Endothelial cell of umbilical vein (primary cell): ENCODE measurements at regions not wholly inside any gene's neighbourhood (a gene's known extent, or its start where the extent isn't known, plus 50 kb on each side); places are given as distances from the start of the nearest gene placed in this dataset.

Experiments
- BruUV-seq: library from RNA; stranded (reverse); fragments of 400-500 nt; replicated peaks from 2 replicates; lab custom pipeline; 2021; lab: Mats Ljungman, UMichigan
- CTCF ChIA-PET: fragments of 300-600, 350-600 bp; sonication (Branson Sonifier 250); formaldehyde crosslinking; loops from one replicate; lab custom pipeline; 2021; ENCODE audit warnings: antibody characterized with exemption, inconsistent platforms; lab: Charles Lee
- POLR2A ChIA-PET: fragments of 300-600, 350-600 bp; sonication (Branson Sonifier 250); formaldehyde crosslinking; loops from one replicate; lab custom pipeline; 2021; ENCODE audit warnings: antibody characterized with exemption, inconsistent platforms; lab: Charles Lee
- DNase-seq: peaks from one replicate; pipeline ENCODE4 v3.0.0-alpha.2; 2011; ENCODE audit warnings: low read depth, low spot score
- FAIRE-seq: peaks from 2 replicates; lab custom pipeline; 2011; peaks lifted over from hg19 to GRCh38; lab: Jason Lieb, UNC
- H2AFZ ChIP-seq: 2 replicates; pipeline ENCODE4 v1.6.0; 2012; ENCODE audit warnings: low read depth, low read length, control low read depth, inconsistent platforms
- H3K27ac ChIP-seq: 2 replicates; pipeline ENCODE4 v1.5.1; 2011; ENCODE audit warnings: low read depth, mild to moderate bottlenecking, control low read depth, low read length, moderate library complexity; ENCODE audit not compliant: insufficient read depth
- H3K27me3 ChIP-seq, 2 experiments: 2 replicates each; pipeline versions ENCODE4 v1.6.0 to v1.6.1; 2011; ENCODE audit warnings: low read length in 2 of 2, mixed read lengths in 1 of 2; ENCODE audit not compliant: control insufficient read depth in 2 of 2, insufficient read depth in 2 of 2
- H3K36me3 ChIP-seq, 2 experiments: 2 replicates in 1 of 2; 3 replicates in 1 of 2; pipeline ENCODE4 v1.5.1; 2011; ENCODE audit warnings: low read length in 2 of 2, mild to moderate bottlenecking in 1 of 2, moderate library complexity in 1 of 2; ENCODE audit not compliant: control insufficient read depth in 2 of 2, insufficient read depth in 2 of 2; ENCODE audit errors: extremely low read depth in 1 of 2
- H3K4me1 ChIP-seq: 3 replicates; pipeline ENCODE4 v1.5.1; 2011; ENCODE audit warnings: mild to moderate bottlenecking, low read length; ENCODE audit not compliant: control insufficient read depth, insufficient read depth; ENCODE audit errors: extremely low read depth
- H3K4me2 ChIP-seq: 2 replicates; pipeline ENCODE4 v1.6.1; 2011; ENCODE audit warnings: low read length, control low read depth, mixed read lengths; ENCODE audit not compliant: insufficient read depth
- H3K4me3 ChIP-seq, 3 experiments: fragments of 200-600 bp in 1 of 3; sonication (generic), shearing (Covaris generic) in 1 of 3; replicated peaks in 1 of 3; 2 replicates each; pipeline ENCODE4 v1.5.1; 2011 to 2016; ENCODE audit warnings: control low read depth in 3 of 3, low read length in 3 of 3, mild to moderate bottlenecking in 2 of 3, inconsistent platforms in 1 of 3, low read depth in 1 of 3, moderate library complexity in 1 of 3; ENCODE audit not compliant: insufficient read depth in 1 of 3
- H3K79me2 ChIP-seq: 2 replicates; pipeline ENCODE4 v1.6.0; 2012; ENCODE audit warnings: low read length, inconsistent platforms; ENCODE audit not compliant: control insufficient read depth, insufficient read depth
- H3K9ac ChIP-seq: replicated peaks from 2 replicates; pipeline ENCODE3; 2011; ENCODE audit warnings: low read length, control low read depth; ENCODE audit not compliant: insufficient read depth; ENCODE audit errors: extremely low read depth
- H3K9me1 ChIP-seq: replicated peaks from 3 replicates; pipeline ENCODE4 v1.6.0; 2011; ENCODE audit warnings: mild to moderate bottlenecking, low read length; ENCODE audit not compliant: control insufficient read depth, insufficient read depth; ENCODE audit errors: extremely low read depth
- H3K9me3 ChIP-seq: replicated peaks from 2 replicates; pipeline ENCODE4 v1.5.1; 2012; ENCODE audit warnings: low read length, inconsistent platforms; ENCODE audit not compliant: control insufficient read depth, insufficient read depth
- H4K20me1 ChIP-seq: replicated peaks from 2 replicates; pipeline ENCODE3; 2011; ENCODE audit warnings: mild to moderate bottlenecking, low read length; ENCODE audit not compliant: control insufficient read depth, insufficient read depth; ENCODE audit errors: extremely low read depth
- EZH2 ChIP-seq: IDR thresholded peaks from 2 replicates; pipeline ENCODE4 v1.6.1; 2012; ENCODE audit warnings: borderline replicate concordance, low read depth, mild to moderate bottlenecking, moderate library complexity, low read length, inconsistent platforms; ENCODE audit not compliant: severe bottlenecking
- FOS ChIP-seq: IDR thresholded peaks from 2 replicates; pipeline ENCODE4 v1.6.1; 2011; ENCODE audit warnings: mild to moderate bottlenecking, low read length, moderate library complexity, borderline replicate concordance; ENCODE audit not compliant: insufficient read depth
- GATA2 ChIP-seq: IDR thresholded peaks from 2 replicates; pipeline ENCODE4 v1.7.0; 2011; ENCODE audit warnings: low read depth, mild to moderate bottlenecking, moderate library complexity, mixed read lengths, low read length; ENCODE audit not compliant: insufficient read length, insufficient read depth
- JUN ChIP-seq: IDR thresholded peaks from 2 replicates; pipeline ENCODE4 v1.6.1; 2011; ENCODE audit warnings: borderline replicate concordance, low read depth; ENCODE audit not compliant: insufficient read length, insufficient read depth
- MYC ChIP-seq: IDR thresholded peaks from one replicate; pipeline ENCODE4 v1.6.1; 2011; ENCODE audit warnings: mild to moderate bottlenecking, low read depth, low read length
- POLR2A ChIP-seq: IDR thresholded peaks from 2 replicates; pipeline ENCODE4 v1.6.1; 2012; ENCODE audit warnings: low read depth, mild to moderate bottlenecking, control low read depth, low read length
- POLR2AphosphoS5 ChIP-seq: IDR thresholded peaks from 2 replicates; pipeline ENCODE4 v1.6.1; 2012; ENCODE audit warnings: low read depth, mild to moderate bottlenecking, control low read depth, low read length, moderate library complexity; ENCODE audit not compliant: insufficient read depth
- dilution Hi-C: fragments of 300-500 bp; cut with MboI; formaldehyde crosslinking; loops from one replicate; pipeline ENCODE4 v1.15.0; 2019; ENCODE audit warnings: low sequenced_read_pairs; ENCODE audit not compliant: extremely low pct_ligation_motif_present
- intact Hi-C: fragments of 100-400 bp; cut with micrococcal nuclease; formaldehyde crosslinking; loops from one replicate; pipeline ENCODE4 v1.10.0; 2022
- TF ChIP-seq, protein P1 (sequence below), 2 donors: IDR thresholded peaks; 1 replicate in 1 of 2; 2 replicates in 1 of 2; pipeline ENCODE4 v1.5.1; 2011; ENCODE audit warnings: low read length in 2 of 2, mild to moderate bottlenecking in 2 of 2, moderate library complexity in 2 of 2, control low read depth in 1 of 2, inconsistent platforms in 1 of 2, low read depth in 1 of 2; ENCODE audit not compliant: insufficient read depth in 1 of 2; ENCODE audit errors: extremely low read depth in 1 of 2
- TF ChIP-seq, protein P2 (sequence below): IDR thresholded peaks from 2 replicates; pipeline ENCODE4 v1.6.1; 2011; ENCODE audit not compliant: insufficient read depth, insufficient read length

DNA sequence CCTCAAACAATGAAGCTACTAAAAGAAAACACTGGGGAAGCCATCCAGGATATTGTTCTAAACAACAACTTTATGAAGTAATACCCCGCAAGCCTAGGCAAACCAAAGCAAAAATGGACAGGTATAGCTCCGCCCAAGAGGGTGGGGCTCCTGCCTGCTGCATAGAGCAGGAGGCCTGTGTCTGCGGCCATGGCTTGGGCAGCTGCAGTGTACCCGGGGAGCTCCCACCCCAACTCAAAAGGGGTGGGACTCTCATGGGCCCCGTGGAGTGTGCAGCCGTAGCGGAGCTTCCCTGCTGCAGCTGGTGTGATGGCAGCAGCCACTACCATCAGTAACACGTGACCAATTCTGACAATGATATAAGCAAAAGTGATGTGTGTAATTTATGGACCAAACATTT is 264.2 kb upstream of the KITLG start:
- Histone ChIP-seq H3K27me3 (no peaks in the 10 kb centered on the region), H4K20me1 (no peaks in the 10 kb centered on the region), H3K27ac (no peak overlapping the region), H3K79me2 (no peaks in the 10 kb centered on the region), H3K9me3 (no peaks in the 10 kb centered on the region), H3K9ac (no peak overlapping the region), H3K4me2 (no peak overlapping the region), H3K9me1 (no peaks in the 10 kb centered on the region), H3K36me3 (no peaks in the 10 kb centered on the region), H3K4me3 (no peak overlapping the region), H3K4me1 (no peaks in the 10 kb centered on the region), H2AFZ (no peak overlapping the region)
- FAIRE-seq = no peak
- CTCF ChIA-PET = interaction anchor here (1.2 to 2.4 kb wide), 2 partner anchors 11 to 38 kb away, joined by 3 to 8 read pairs; no protein-coding TSS in a partner anchor
- POLR2A ChIA-PET = no interaction called here
- intact Hi-C loops = no loop called here
- no peak for DNase-seq
- BruUV-seq = no TSS peak
- TF ChIP-seq GATA2 (no peak), JUN (no peak), MYC (no peak)
- dilution Hi-C loops = no loop called here

DNA sequence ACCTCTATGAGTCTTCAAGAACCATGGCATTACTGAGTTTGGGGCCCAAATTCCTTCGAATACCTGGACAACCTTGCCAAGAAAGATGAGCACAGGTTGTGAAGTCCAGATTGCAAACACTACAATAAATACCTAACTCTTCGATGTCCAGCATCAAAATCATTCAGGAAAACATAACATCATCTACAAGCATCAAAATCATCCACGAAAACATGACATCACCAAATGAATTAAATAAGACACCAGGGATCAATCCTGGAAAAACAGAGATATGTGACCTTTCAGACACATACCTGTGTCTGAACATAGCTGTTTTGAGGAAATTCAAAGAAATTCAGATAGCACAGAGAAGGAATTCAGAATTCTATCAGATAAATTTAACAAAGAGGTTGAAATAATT is 262.0 kb upstream of the KITLG start:
- BruUV-seq = no TSS peak
- Histone ChIP-seq H3K79me2 (no peaks in the 10 kb centered on the region), H3K9ac (no peak overlapping the region), H3K4me2 (no peak overlapping the region), H3K27ac (no peak overlapping the region), H3K9me3 (no peaks in the 10 kb centered on the region), H3K36me3 (no peaks in the 10 kb centered on the region), H3K9me1 (no peaks in the 10 kb centered on the region), H3K4me1 (no peaks in the 10 kb centered on the region), H3K4me3 (no peak overlapping the region), H2AFZ (no peak overlapping the region), H3K27me3 (no peaks in the 10 kb centered on the region), H4K20me1 (no peaks in the 10 kb centered on the region)
- dilution Hi-C loops = no loop called here
- intact Hi-C loops = loop anchor here (1.0 kb wide), 1 partner anchor 14 kb away; no protein-coding TSS in a partner anchor
- ChIA-PET POLR2A (no interaction called here), CTCF (interaction anchor here (1.0 to 1.2 kb wide), 2 partner anchors 16 to 152 kb away, joined by 3 to 5 read pairs; no protein-coding TSS in a partner anchor)
- FAIRE-seq (no peak), DNase-seq (no peak)
- TF ChIP-seq MYC = no peak
- no peak for TF ChIP-seq FOS
- TF ChIP-seq, protein P1, sequence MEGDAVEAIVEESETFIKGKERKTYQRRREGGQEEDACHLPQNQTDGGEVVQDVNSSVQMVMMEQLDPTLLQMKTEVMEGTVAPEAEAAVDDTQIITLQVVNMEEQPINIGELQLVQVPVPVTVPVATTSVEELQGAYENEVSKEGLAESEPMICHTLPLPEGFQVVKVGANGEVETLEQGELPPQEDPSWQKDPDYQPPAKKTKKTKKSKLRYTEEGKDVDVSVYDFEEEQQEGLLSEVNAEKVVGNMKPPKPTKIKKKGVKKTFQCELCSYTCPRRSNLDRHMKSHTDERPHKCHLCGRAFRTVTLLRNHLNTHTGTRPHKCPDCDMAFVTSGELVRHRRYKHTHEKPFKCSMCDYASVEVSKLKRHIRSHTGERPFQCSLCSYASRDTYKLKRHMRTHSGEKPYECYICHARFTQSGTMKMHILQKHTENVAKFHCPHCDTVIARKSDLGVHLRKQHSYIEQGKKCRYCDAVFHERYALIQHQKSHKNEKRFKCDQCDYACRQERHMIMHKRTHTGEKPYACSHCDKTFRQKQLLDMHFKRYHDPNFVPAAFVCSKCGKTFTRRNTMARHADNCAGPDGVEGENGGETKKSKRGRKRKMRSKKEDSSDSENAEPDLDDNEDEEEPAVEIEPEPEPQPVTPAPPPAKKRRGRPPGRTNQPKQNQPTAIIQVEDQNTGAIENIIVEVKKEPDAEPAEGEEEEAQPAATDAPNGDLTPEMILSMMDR (IDR thresholded peaks at IDR 0.05; ENCODE audit: extremely low read depth in 1 of 2, insufficient read depth in 1 of 2, low read depth in 1 of 2, low read length in 2 of 2) = no peak
- TF ChIP-seq POLR2A = no peak
- TF ChIP-seq, protein P2, sequence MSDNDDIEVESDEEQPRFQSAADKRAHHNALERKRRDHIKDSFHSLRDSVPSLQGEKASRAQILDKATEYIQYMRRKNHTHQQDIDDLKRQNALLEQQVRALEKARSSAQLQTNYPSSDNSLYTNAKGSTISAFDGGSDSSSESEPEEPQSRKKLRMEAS = no peak
- TF ChIP-seq POLR2AphosphoS5 = no peak
- no peak for TF ChIP-seq GATA2
- TF ChIP-seq EZH2 = no peak
- TF ChIP-seq JUN = no peak
